ENCODE measurements at regions not wholly inside any gene's neighbourhood (a gene's known extent, or its start where the extent isn't known, plus 50 kb on each side); places are given as distances from the start of the nearest gene placed in this dataset.

- TF ChIP-seq FOXP2 (optimal IDR thresholded peaks at IDR 0.05; ENCODE audit: borderline replicate concordance, extremely low read depth, extremely low read length, insufficient read depth) (no peak), POLR2AphosphoS5 (IDR thresholded peaks at IDR 0.05; ENCODE audit: low read depth, low read length) (no peak), SIN3A (IDR thresholded peaks at IDR 0.05; ENCODE audit: borderline replicate concordance, insufficient read depth, low read length) (no peak)
Measured at GRCh38 chr14:101025131-101025530, 121.6 kb upstream of the RTL1 start.

All from PFSK-1 (cell line).